KMS-11 (cell line): ENCODE measurements at regions not wholly inside any gene's neighbourhood (a gene's known extent, or its start where the extent isn't known, plus 50 kb on each side); places are given as distances from the start of the nearest gene placed in this dataset.

Experiments used
- H2AFZ ChIP-seq: fragments of 200-600 bp; sonication (generic); 2 replicates; pipeline ENCODE4 v1.6.1; 2016; ENCODE audit warnings: antibody characterized with exemption, mixed run types, low read depth
- H3K27ac ChIP-seq: fragments of 200-600 bp; sonication (generic); 2 replicates; pipeline ENCODE4 v1.6.1; 2016; ENCODE audit warnings: mild to moderate bottlenecking, mixed run types
- H3K27me3 ChIP-seq: fragments of 200-600 bp; sonication (generic); 2 replicates; pipeline ENCODE4 v1.6.1; 2017; ENCODE audit warnings: mild to moderate bottlenecking, low read depth, mixed run types, moderate library complexity; ENCODE audit not compliant: insufficient read depth
- H3K36me3 ChIP-seq: fragments of 200-600 bp; sonication (generic); 2 replicates; pipeline ENCODE4 v1.6.1; 2017; ENCODE audit warnings: mild to moderate bottlenecking, mixed run types; ENCODE audit not compliant: insufficient read depth
- H3K4me1 ChIP-seq: fragments of 200-600 bp; sonication (generic); 2 replicates; pipeline ENCODE4 v1.6.1; 2016; ENCODE audit warnings: mild to moderate bottlenecking, low read depth, mixed run types; ENCODE audit not compliant: poor library complexity, severe bottlenecking
- H3K4me2 ChIP-seq: fragments of 200-600 bp; sonication (generic); 2 replicates; pipeline ENCODE4 v1.7.0; 2016; ENCODE audit warnings: mild to moderate bottlenecking, mixed run types
- H3K4me3 ChIP-seq: fragments of 200-600 bp; sonication (generic); IDR thresholded peaks from 2 replicates; pipeline ENCODE4 v1.6.1; 2017; ENCODE audit warnings: low read depth, low read length, mixed read lengths; ENCODE audit not compliant: insufficient read depth
- H3K79me2 ChIP-seq: fragments of 200-600 bp; sonication (generic); 2 replicates; pipeline ENCODE4 v1.6.1; 2016; ENCODE audit warnings: low read depth, mixed run types; ENCODE audit not compliant: insufficient read depth
- H3K9ac ChIP-seq: fragments of 200-600 bp; sonication (generic); 2 replicates; pipeline ENCODE4 v1.6.1; 2016; ENCODE audit warnings: mild to moderate bottlenecking, mixed run types
- H4K20me1 ChIP-seq: fragments of 200-600 bp; sonication (generic); 2 replicates; pipeline ENCODE4 v1.6.1; 2016; ENCODE audit warnings: mild to moderate bottlenecking, mixed run types; ENCODE audit not compliant: insufficient read depth
- CTCF ChIP-seq: fragments of 200-600 bp; sonication (generic); conservative IDR thresholded peaks from 2 replicates; pipeline ENCODE4 v1.6.1; 2017; ENCODE audit warnings: low read depth, mild to moderate bottlenecking, antibody characterized with exemption, low read length, moderate library complexity, mixed read lengths

GRCh38 chr6:48490658-48491057 lies 379.7 kb upstream of the PTCHD4 start:
- no peak overlapping the region for H3K4me3 ChIP-seq
- no peak for TF ChIP-seq CTCF
- no peak overlapping the region for H3K9ac ChIP-seq

GRCh38 chr6:48486876-48487275 lies 375.9 kb upstream of the PTCHD4 start:
- no peaks in the 10 kb centered on the region for H3K4me1 ChIP-seq
- no peaks in the 10 kb centered on the region for H3K36me3 ChIP-seq
- H3K4me2 ChIP-seq: no peak overlapping the region
- H2AFZ ChIP-seq: no peak overlapping the region
- no peak overlapping the region for H3K27ac ChIP-seq
- H4K20me1 ChIP-seq: no peaks in the 10 kb centered on the region
- TF ChIP-seq CTCF: no peak
- no peak overlapping the region for H3K9ac ChIP-seq
- no peaks in the 10 kb centered on the region for H3K27me3 ChIP-seq
- no peaks in the 10 kb centered on the region for H3K79me2 ChIP-seq
- no peak overlapping the region for H3K4me3 ChIP-seq

More at GRCh38 chr6:48490658-48491057, 379.7 kb upstream of the PTCHD4 start:
- no peak overlapping the region for H3K4me2 ChIP-seq
- H3K27ac ChIP-seq: no peak overlapping the region
- no peaks in the 10 kb centered on the region for H4K20me1 ChIP-seq
- H3K27me3 ChIP-seq: no peaks in the 10 kb centered on the region
- no peaks in the 10 kb centered on the region for H3K4me1 ChIP-seq
- no peak overlapping the region for H2AFZ ChIP-seq
- no peaks in the 10 kb centered on the region for H3K79me2 ChIP-seq
- H3K36me3 ChIP-seq: no peaks in the 10 kb centered on the region

- no peak for TF ChIP-seq CTCF
- no peak overlapping the region for H2AFZ ChIP-seq
- no peaks in the 10 kb centered on the region for H3K36me3 ChIP-seq
- no peaks in the 10 kb centered on the region for H3K79me2 ChIP-seq
- no peaks in the 10 kb centered on the region for H3K27me3 ChIP-seq
- no peak overlapping the region for H3K9ac ChIP-seq
- H3K4me1 ChIP-seq: no peaks in the 10 kb centered on the region
- no peaks in the 10 kb centered on the region for H4K20me1 ChIP-seq
- H3K4me2 ChIP-seq: no peak overlapping the region
- no peak overlapping the region for H3K4me3 ChIP-seq
- H3K27ac ChIP-seq: no peak overlapping the region
Observed at GRCh38 chr6:48486373-48486772, 375.4 kb upstream of the PTCHD4 start.

- no peak overlapping the region for H3K9ac ChIP-seq
- H3K4me1 ChIP-seq: no peaks in the 10 kb centered on the region
- H3K27ac ChIP-seq: no peak overlapping the region
- no peak overlapping the region for H3K4me2 ChIP-seq
- no peak overlapping the region for H2AFZ ChIP-seq
- H3K27me3 ChIP-seq: no peaks in the 10 kb centered on the region
- no peak overlapping the region for H3K4me3 ChIP-seq
- no peaks in the 10 kb centered on the region for H4K20me1 ChIP-seq
- no peaks in the 10 kb centered on the region for H3K36me3 ChIP-seq
- no peak for TF ChIP-seq CTCF
- H3K79me2 ChIP-seq: no peaks in the 10 kb centered on the region
Observed at GRCh38 chr6:48476257-48476656, 365.3 kb upstream of the PTCHD4 start.
